ENCODE measurements at regions not wholly inside any gene's neighbourhood (a gene's known extent, or its start where the extent isn't known, plus 50 kb on each side); places are given as distances from the start of the nearest gene placed in this dataset.
"Not testable (repeated sequence)": the region's sequence is repeated elsewhere in the genome, so short reads cannot be mapped to it uniquely, and the experiment has no call there.

GRCh38 chr2:118584877-118585276 lies 262.6 kb downstream of the EN1 start:
- intact Hi-C loops (cut with DNase I), result no loop called here
- DNase-seq, result no peak

DNA sequence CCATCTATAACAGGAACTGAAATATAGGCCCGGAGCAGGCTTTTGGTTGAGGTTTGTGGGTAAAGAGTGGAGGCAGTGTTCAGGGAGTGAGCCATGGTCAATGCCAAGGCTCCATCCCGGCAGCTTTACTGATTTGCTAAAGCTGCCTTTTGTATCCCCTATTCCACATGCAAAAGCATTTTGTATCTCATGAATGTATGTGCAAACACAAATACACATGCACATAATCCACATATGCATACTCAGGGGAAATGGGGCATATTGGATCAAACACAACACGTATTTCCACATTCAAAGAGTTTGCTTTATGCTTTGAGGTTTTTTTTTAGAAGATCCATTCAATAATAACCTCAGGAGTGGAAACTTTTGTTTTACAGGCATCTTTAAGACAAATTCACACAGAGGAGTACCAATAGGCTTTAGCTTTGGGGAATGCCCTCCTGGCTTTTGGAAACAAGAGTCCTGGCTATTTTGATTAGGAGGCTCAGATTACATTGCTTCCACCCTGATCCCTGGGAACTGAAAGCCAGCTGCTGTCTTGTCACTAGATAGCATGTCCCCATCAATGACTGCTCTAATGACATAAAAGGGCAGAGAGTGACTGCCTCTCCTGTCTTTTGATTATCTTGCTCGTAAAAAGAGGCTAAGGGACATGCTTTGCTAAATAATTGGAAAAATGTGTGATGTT lies 263.2 kb downstream of the EN1 start:
- no peak for DNase-seq
- intact Hi-C loops (cut with DNase I), result no loop called here

- no peak for DNase-seq
- intact Hi-C loops (cut with DNase I), result no loop called here
Measured at GRCh38 chr2:118582058-118582457, 265.4 kb downstream of the EN1 start.

DNA sequence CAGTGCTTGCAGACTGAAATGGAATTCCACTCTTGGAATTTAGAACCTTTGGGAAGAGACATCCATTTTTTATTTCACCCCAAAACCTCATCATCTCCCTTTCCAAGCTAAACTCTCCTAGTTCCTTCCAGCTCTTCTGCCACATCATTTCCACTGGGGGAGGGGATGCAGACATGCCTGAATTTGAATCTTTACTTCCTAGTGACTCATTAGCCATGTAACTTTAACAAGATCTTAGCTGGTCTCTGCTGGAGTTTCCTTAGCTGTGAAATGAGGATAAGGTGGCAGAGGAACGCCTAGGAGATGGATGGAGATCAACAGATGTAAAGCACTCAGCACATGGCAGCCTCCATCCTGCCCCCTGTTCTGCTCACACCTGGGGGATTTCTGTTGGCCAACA lies 266.8 kb downstream of the EN1 start:
- no peak for DNase-seq
- intact Hi-C loops (cut with DNase I), result no loop called here

GRCh38 chr2:118580107-118580506 lies 267.3 kb downstream of the EN1 start:
- intact Hi-C loops (cut with DNase I), result no loop called here
- DNase-seq, result no peak

GRCh38 chr2:118577202-118577601 lies 270.2 kb downstream of the EN1 start:
- intact Hi-C loops (cut with DNase I), result no loop called here
- DNase-seq, result no peak

DNA sequence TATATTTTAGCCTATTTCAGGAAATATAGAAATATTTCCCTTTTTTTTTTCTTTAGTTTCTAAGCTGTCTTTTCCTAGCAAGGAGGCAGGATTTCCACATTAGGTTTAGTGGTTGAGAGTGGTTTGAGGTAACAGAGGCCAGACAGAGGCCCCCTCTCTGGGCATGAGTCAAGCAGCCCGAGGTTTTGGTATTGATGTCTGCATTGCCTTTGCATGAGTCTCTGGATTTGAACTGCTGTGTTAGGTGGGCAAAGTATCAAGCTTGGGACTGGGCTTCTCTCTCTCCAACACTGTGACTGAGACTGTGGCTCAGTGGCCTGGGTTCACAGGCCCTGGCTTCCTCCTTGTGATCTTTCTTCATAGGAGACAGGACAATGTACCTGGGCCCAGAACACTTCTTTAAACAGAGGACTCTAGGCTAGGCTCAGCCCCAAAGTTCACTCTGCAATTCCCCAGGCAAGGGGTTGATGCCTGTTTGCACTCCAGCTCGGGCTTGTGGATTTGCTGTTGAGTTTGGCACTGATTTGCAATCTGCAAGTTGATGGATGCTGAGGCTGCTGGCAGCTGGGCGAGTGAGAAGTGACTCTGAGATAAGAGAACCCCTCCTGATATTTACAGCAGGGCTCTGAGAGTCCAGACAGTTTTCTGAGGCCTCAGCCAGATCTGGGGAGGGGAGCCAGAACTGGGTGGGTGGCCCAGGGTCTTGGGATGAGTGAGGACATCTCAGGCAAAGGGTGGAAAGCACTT lies 271.2 kb downstream of the EN1 start:
- DNase-seq, result no peak
- intact Hi-C loops (cut with DNase I), result no loop called here

DNA sequence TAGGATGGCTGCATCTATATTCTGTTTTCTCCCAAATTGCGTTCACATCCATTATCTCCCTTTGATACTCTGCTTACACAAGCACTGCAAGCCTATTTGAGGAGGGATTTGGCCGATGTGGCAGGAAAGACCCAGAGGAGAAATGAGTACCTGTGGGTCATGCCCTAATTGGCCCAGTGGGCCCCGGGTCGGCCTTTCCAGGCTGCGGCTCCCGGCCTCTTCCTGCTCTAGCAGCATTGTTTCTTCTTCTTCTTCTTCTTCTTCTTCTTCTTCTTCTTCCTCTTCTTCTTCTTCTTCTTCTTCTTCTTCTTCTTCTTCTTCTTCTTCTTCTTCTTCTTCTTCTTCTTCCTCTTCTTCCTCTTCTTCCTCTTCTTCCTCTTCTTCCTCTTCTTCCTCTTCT lies 275.1 kb downstream of the EN1 start:
- intact Hi-C loops (cut with DNase I), result not testable (repeated sequence)

GRCh38 chr2:118569876-118570535 lies 277.4 kb downstream of the EN1 start:
- no peak for DNase-seq
- intact Hi-C loops (cut with DNase I), result no loop called here

More for the DNA sequence above, 275.1 kb downstream of the EN1 start:
- not testable (repeated sequence) for DNase-seq

GRCh38 chr2:118568700-118569099 lies 278.7 kb downstream of the EN1 start:
- DNase-seq, result no peak
- intact Hi-C loops (cut with DNase I), result no loop called here

- DNase-seq, result no peak
- intact Hi-C loops (cut with DNase I), result no loop called here
Measured at GRCh38 chr2:118565786-118566540, 281.5 kb downstream of the EN1 start.

DNA sequence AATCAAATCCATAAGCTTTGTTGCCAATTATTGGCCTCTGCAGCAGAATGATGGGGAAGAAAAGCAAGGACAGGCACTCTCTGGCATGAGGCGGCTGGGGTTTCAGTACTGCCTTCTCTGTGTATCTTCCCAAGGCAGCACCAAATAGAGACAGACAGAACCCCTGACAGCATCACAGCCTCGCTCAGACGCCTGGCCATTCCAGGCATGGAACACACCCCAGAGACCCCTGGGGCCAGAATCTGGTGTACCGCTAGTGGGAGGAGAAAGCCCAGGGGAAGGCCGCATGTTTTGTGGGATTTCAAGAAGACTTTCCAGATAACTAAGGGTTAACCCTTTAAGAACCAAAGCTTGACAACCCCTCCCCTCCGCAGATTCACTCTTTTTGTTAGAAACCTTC lies 282.1 kb downstream of the EN1 start:
- intact Hi-C loops (cut with DNase I), result no loop called here

GRCh38 chr2:118562144-118562543 lies 285.3 kb downstream of the EN1 start:
- DNase-seq, result no peak
- intact Hi-C loops (cut with DNase I), result no loop called here

More for the DNA sequence above, 282.1 kb downstream of the EN1 start:
- DNase-seq, result no peak

DNA sequence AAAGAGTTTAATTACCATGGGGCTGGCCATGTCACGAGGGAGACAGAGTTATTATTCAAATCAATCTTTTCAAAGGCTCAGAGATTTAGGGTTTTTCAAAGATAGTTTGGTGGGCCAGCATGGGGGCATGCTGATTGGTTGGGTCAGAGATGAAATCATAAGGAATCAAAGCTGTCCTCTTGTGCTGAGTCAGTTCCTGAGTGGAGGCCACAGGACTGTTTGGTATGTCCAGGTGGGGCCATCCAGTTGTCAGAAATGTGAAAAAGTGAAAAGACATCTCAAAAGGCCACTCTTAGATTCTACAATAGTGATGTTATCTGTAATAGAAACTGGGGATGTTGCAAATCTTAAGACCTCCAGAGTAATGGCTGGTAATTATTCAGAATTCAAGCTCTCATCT lies 288.6 kb downstream of the EN1 start:
- DNase-seq, result no peak
- intact Hi-C loops (cut with DNase I), result no loop called here

DNA sequence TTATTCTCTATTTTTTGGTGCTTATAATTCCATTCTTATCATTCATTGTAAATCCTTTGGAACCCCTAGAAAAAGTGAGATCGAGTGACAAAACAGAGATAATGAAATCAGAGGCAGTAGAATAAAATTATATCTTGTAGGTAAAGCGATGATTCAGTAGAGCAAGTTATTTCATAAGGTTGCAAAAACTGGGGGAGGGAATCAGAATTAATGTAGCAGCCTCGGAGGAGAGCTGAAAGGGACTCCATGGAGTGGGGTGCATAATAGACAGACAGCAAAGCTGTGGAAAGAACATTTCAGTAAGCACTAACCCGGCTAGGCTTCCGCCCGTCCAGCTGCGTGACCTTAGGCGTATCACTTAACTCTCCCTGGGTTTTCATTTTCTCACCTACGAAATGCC lies 289.7 kb downstream of the EN1 start:
- peak in 15 of 42 donors; percentile 12 to 67 (median 25) for DNase-seq
- intact Hi-C loops (cut with DNase I), result no loop called here

DNA sequence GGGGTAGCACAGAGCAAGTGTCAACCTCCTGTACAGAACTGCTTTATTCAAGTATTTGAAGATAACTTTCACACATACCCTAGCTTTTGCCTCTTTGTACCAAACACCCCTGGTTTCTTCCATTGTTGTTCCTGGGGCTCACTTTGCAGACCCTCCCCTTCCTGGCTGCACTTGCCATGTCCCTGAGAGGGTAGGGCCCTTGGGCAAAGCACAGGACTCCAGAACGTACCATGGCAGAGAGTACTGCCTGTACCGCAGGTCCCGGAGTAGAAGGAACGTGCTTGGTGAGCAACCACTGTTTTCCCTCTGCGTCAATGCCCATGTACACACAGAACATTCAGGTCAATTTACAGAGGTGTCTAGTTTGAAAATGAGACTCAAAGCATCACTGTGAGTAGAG lies 290.4 kb downstream of the EN1 start:
- DNase-seq, result no peak
- intact Hi-C loops (cut with DNase I), result no loop called here

GRCh38 chr2:118554616-118555015 lies 292.8 kb downstream of the EN1 start:
- no peak for DNase-seq
- intact Hi-C loops (cut with DNase I), result no loop called here

DNA sequence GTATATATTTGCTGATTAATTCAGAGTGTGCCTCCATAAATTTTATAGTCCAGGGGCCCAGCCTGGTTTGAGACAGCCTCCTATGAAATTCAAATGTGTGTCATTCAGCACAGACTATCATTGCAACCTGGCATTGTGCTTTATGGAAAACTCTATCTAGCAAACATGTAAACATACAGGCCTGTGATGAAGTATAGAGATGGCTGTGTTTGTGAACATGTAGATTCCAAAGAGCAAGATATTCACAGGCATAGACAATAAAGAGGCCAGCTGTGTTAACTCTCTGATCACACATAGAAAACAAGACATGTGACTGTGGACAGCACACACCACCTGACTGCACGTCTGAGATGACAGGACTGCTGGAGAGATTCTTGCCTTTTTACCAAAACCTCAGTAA lies 297.9 kb downstream of the EN1 start:
- intact Hi-C loops (cut with DNase I), result no loop called here
- no peak for DNase-seq

DNA sequence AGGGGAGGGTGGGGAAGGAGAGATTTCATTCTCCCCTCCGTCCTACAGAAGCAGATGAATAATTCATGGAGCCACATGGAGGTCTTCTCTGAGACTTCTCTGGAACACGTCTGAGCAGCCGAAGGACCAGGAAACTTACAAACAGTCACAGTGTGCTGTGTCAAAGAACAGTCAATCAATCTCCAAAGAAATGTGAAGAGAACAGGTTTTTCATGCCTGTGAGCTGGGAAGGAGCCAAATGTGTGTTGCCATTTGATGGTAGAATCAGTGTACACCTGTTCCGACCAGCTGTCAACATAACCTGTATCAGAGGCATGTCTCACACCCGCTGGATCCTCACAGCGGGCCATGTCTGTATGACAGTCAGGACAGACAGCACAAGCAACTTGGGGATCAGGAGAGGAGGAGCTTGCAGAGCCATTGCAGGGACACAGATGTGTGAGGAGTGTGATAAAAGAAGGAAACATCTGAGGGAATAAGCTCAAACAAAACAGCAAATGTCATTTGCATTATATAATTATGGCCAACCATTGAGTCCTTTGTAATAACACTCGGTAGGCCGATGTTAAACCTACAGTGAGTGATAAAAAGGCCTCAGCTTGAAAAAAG lies 298.5 kb downstream of the EN1 start:
- intact Hi-C loops (cut with DNase I), result no loop called here

More for the DNA sequence above, 298.5 kb downstream of the EN1 start:
- DNase-seq, result no peak
